ENCODE measurements at regions not wholly inside any gene's neighbourhood (a gene's known extent, or its start where the extent isn't known, plus 50 kb on each side); places are given as distances from the start of the nearest gene placed in this dataset.

GRCh38 chr12:91964501-91964900 is 181.1 kb downstream of the BTG1 start:
- no peak for DNase-seq

- no peak for DNase-seq
Measured at GRCh38 chr12:91959220-91959619, 186.4 kb downstream of the BTG1 start.

- no peak for DNase-seq
Measured at GRCh38 chr12:91958816-91959215, 186.8 kb downstream of the BTG1 start.

- no peak for DNase-seq
Measured at GRCh38 chr12:91954747-91955146, 190.9 kb downstream of the BTG1 start.

GRCh38 chr12:91954326-91954725 is 191.3 kb downstream of the BTG1 start:
- DNase-seq = peak; percentile 41

GRCh38 chr12:91952916-91953315 is 192.7 kb downstream of the BTG1 start:
- no peak for DNase-seq

- no peak for DNase-seq
Measured at GRCh38 chr12:91951571-91951970, 194.1 kb downstream of the BTG1 start.

GRCh38 chr12:91948504-91948903 is 197.1 kb downstream of the BTG1 start:
- DNase-seq = no peak

- no peak for DNase-seq
Measured at GRCh38 chr12:91947459-91947858, 198.2 kb downstream of the BTG1 start.

- DNase-seq = no peak
Measured at GRCh38 chr12:91944637-91945036, 201.0 kb downstream of the BTG1 start.

- no peak for DNase-seq
Measured at GRCh38 chr12:91940826-91941570, 204.6 kb downstream of the BTG1 start.

GRCh38 chr12:91940322-91940721 is 205.3 kb downstream of the BTG1 start:
- DNase-seq = no peak

- DNase-seq = no peak
Measured at GRCh38 chr12:91937706-91938105, 207.9 kb downstream of the BTG1 start.

- no peak for DNase-seq
Measured at GRCh38 chr12:91937009-91937408, 208.6 kb downstream of the BTG1 start.

- DNase-seq = no peak
Measured at GRCh38 chr12:91935296-91935695, 210.3 kb downstream of the BTG1 start.

GRCh38 chr12:91931111-91931510 is 214.5 kb downstream of the BTG1 start:
- no peak for DNase-seq

GRCh38 chr12:91928501-91928900 is 217.1 kb downstream of the BTG1 start:
- no peak for DNase-seq

GRCh38 chr12:91926848-91927247 is 218.8 kb downstream of the BTG1 start:
- peak; percentile 95 for DNase-seq

- DNase-seq = no peak
Measured at GRCh38 chr12:91924827-91925226, 220.8 kb downstream of the BTG1 start.

- no peak for DNase-seq
Measured at GRCh38 chr12:91923864-91924263, 221.8 kb downstream of the BTG1 start.

GRCh38 chr12:91922674-91923073 is 223.0 kb downstream of the BTG1 start:
- DNase-seq = no peak

GRCh38 chr12:91922139-91922538 is 223.5 kb downstream of the BTG1 start:
- DNase-seq = no peak

GRCh38 chr12:91921555-91921954 is 224.1 kb downstream of the BTG1 start:
- no peak for DNase-seq

GRCh38 chr12:91920741-91921140 is 224.9 kb downstream of the BTG1 start:
- DNase-seq = no peak

GRCh38 chr12:91920276-91920675 is 225.4 kb downstream of the BTG1 start:
- peak; percentile 8 for DNase-seq

All from NCI-H146 (cell line).